Gastroesophageal sphincter (tissue), 3 donors: ENCODE measurements at regions not wholly inside any gene's neighbourhood (a gene's known extent, or its start where the extent isn't known, plus 50 kb on each side); places are given as distances from the start of the nearest gene placed in this dataset.
A peak's percentile ranks its signal among the peaks of the same experiment; 100 is the strongest.

ENCODE experiments used
- EP300 ChIP-seq: sonication (generic); formaldehyde crosslinking; IDR thresholded peaks from one replicate; pipeline ENCODE4 v1.6.1; 2017; ENCODE audit warnings: antibody characterized with exemption, mild to moderate bottlenecking
- POLR2A ChIP-seq, 2 donors: fragments of 450-650 bp; IDR thresholded peaks; one replicate each; pipeline ENCODE4 v1.6.1; 2017; ENCODE audit warnings: antibody characterized with exemption in 2 of 2, mild to moderate bottlenecking in 2 of 2, moderate library complexity in 1 of 2
- POLR2AphosphoS5 ChIP-seq: sonication (generic); formaldehyde crosslinking; IDR thresholded peaks from one replicate; pipeline ENCODE4 v1.6.1; 2017; ENCODE audit warnings: antibody characterized with exemption
- TF ChIP-seq, protein P1 (sequence below), 4 experiments: fragments of 200-600 bp in 2 of 4; fragments of 450-650 bp in 2 of 4; sonication (generic) in 1 of 4; IDR thresholded peaks; one replicate each; pipeline ENCODE4 v1.5.1; 2017 to 2019; ENCODE audit warnings: antibody characterized with exemption in 4 of 4, mild to moderate bottlenecking in 2 of 4, moderate library complexity in 2 of 4

DNA sequence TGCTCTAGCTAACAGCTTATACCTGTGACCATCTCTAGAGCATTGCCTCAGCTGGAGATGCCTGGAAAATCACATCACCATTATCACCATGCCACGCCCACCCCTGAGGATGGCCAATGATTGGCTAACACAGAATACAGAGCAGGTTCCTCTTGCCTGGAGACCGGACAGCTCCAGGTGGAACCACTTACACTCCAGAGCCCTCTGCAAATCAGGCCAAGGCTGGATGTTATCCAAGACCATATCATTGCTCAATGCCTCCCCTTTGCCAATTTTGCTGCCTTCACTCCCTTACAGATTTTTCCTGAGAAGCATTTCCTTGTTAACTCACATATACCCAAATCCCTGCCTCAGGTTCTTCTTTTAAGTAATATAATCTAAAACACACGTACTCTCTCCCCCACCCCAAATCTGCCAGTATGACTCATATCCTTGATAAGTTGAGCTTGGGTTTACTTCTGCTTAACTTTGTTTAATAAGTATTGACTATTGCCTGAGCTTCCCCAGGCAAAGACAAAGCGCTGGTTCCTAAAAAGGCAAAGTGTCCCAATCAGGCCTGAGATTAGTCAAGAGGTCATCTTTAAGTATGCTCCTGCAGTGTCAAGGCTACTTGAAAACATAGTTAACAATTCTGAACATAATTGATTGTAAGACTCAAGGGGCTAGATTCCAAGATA lies 309.6 kb downstream of the EPB41L4A start:
- TF ChIP-seq, protein P1, sequence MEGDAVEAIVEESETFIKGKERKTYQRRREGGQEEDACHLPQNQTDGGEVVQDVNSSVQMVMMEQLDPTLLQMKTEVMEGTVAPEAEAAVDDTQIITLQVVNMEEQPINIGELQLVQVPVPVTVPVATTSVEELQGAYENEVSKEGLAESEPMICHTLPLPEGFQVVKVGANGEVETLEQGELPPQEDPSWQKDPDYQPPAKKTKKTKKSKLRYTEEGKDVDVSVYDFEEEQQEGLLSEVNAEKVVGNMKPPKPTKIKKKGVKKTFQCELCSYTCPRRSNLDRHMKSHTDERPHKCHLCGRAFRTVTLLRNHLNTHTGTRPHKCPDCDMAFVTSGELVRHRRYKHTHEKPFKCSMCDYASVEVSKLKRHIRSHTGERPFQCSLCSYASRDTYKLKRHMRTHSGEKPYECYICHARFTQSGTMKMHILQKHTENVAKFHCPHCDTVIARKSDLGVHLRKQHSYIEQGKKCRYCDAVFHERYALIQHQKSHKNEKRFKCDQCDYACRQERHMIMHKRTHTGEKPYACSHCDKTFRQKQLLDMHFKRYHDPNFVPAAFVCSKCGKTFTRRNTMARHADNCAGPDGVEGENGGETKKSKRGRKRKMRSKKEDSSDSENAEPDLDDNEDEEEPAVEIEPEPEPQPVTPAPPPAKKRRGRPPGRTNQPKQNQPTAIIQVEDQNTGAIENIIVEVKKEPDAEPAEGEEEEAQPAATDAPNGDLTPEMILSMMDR (IDR thresholded peaks at IDR 0.05): no peak
- no peak for TF ChIP-seq POLR2A (IDR thresholded peaks at IDR 0.05)
- peak; percentile 13 for TF ChIP-seq POLR2AphosphoS5
- TF ChIP-seq EP300: no peak
